Activated CD4-positive, CD25-positive, alpha-beta regulatory T cell treated with anti-CD3 and anti-CD28 coated beads, Interleukin-2, amount 50 U/mL, for 72 hours (primary cell): ENCODE measurements at regions not wholly inside any gene's neighbourhood (a gene's known extent, or its start where the extent isn't known, plus 50 kb on each side); places are given as distances from the start of the nearest gene placed in this dataset.
"Not testable (repeated sequence)": the region's sequence is repeated elsewhere in the genome, so short reads cannot be mapped to it uniquely, and the experiment has no call there.

Experiments
- DNase-seq: peaks from one replicate; pipeline ENCODE4 v3.0.0; 2021

GRCh38 chr2:109692013-109692743 lies 78.0 kb downstream of the SOWAHC start:
- DNase-seq, result no peak

GRCh38 chr2:109692831-109693230 lies 78.7 kb downstream of the SOWAHC start:
- DNase-seq, result not testable (repeated sequence)

GRCh38 chr2:109693292-109693691 lies 79.1 kb downstream of the SOWAHC start:
- peak; percentile 50 for DNase-seq

- DNase-seq, result no peak
Measured at GRCh38 chr2:109694190-109694589, 80.0 kb downstream of the SOWAHC start.

GRCh38 chr2:109695290-109695689 lies 81.1 kb downstream of the SOWAHC start:
- DNase-seq, result no peak

- no peak for DNase-seq
Measured at GRCh38 chr2:109699646-109700045, 85.5 kb downstream of the SOWAHC start.

- no peak for DNase-seq
Measured at GRCh38 chr2:109700680-109701274, 86.6 kb downstream of the SOWAHC start.

GRCh38 chr2:109701362-109701761 lies 87.2 kb downstream of the SOWAHC start:
- DNase-seq, result no peak

- DNase-seq, result no peak
Measured at GRCh38 chr2:109702250-109702985, 88.3 kb downstream of the SOWAHC start.

- DNase-seq, result no peak
Measured at GRCh38 chr2:109703077-109703476, 88.9 kb downstream of the SOWAHC start.

GRCh38 chr2:109703798-109704197 lies 89.6 kb downstream of the SOWAHC start:
- no peak for DNase-seq

GRCh38 chr2:109707281-109708147 lies 86.6 kb upstream of the RGPD5 start:
- DNase-seq, result no peak

GRCh38 chr2:109710505-109711229 lies 83.4 kb upstream of the RGPD5 start:
- no peak for DNase-seq

GRCh38 chr2:109711230-109712122 lies 82.6 kb upstream of the RGPD5 start:
- no peak for DNase-seq

- no peak for DNase-seq
Measured at GRCh38 chr2:109712123-109712449, 82.0 kb upstream of the RGPD5 start.

GRCh38 chr2:109712746-109713145 lies 81.4 kb upstream of the RGPD5 start:
- no peak for DNase-seq

GRCh38 chr2:109715313-109715805 lies 78.7 kb upstream of the RGPD5 start:
- no peak for DNase-seq

- not testable (repeated sequence) for DNase-seq
Measured at GRCh38 chr2:109716596-109716995, 77.5 kb upstream of the RGPD5 start.

GRCh38 chr2:109718139-109718538 lies 76.0 kb upstream of the RGPD5 start:
- DNase-seq, result no peak

GRCh38 chr2:109719871-109720270 lies 74.2 kb upstream of the RGPD5 start:
- DNase-seq, result no peak
